ENCODE measurements at regions not wholly inside any gene's neighbourhood (a gene's known extent, or its start where the extent isn't known, plus 50 kb on each side); places are given as distances from the start of the nearest gene placed in this dataset.
A peak's percentile ranks its signal among the peaks of the same experiment; 100 is the strongest.

- H3K4me3 Mint-ChIP-seq: no peak overlapping the region
- H3K36me3 Mint-ChIP-seq: no peaks in the 10 kb centered on the region
- ATAC-seq (replicated peaks) (no peak), DNase-seq (no peak)
- H3K4me1 Mint-ChIP-seq: no peaks in the 10 kb centered on the region
- H3K9me3 Mint-ChIP-seq: peaks cover 9 to 11% of the 10 kb centered on the region in 2 donors
- no peaks in the 10 kb centered on the region for H3K27me3 Mint-ChIP-seq
- H3K27ac Mint-ChIP-seq: no peak overlapping the region
Observed at GRCh38 chr13:37450276-37450675, 148.3 kb downstream of the POSTN start.

- ATAC-seq (replicated peaks) (no peak), DNase-seq (no peak)
- Mint-ChIP-seq H3K27ac (no peak overlapping the region), H3K9me3 (peaks cover 7% of the 10 kb centered on the region in 2 donors), H3K27me3 (no peaks in the 10 kb centered on the region), H3K36me3 (no peaks in the 10 kb centered on the region), H3K4me3 (no peak overlapping the region), H3K4me1 (no peaks in the 10 kb centered on the region)
Observed at GRCh38 chr13:37448153-37448552, 150.4 kb downstream of the POSTN start.

- H3K36me3 Mint-ChIP-seq: no peaks in the 10 kb centered on the region
- ATAC-seq (replicated peaks) (no peak), DNase-seq (no peak)
- no peaks in the 10 kb centered on the region for H3K4me1 Mint-ChIP-seq
- peaks cover 7% of the 10 kb centered on the region in 2 donors for H3K9me3 Mint-ChIP-seq
- H3K27ac Mint-ChIP-seq: no peak overlapping the region
- H3K27me3 Mint-ChIP-seq: no peaks in the 10 kb centered on the region
- H3K4me3 Mint-ChIP-seq: no peak overlapping the region
Observed at GRCh38 chr13:37446503-37446902, 152.1 kb downstream of the POSTN start.

GRCh38 chr13:37443538-37443937 is 155.0 kb downstream of the POSTN start:
- peaks cover 7 to 10% of the 10 kb centered on the region in 2 donors for H3K9me3 Mint-ChIP-seq
- no peaks in the 10 kb centered on the region for H3K36me3 Mint-ChIP-seq

GRCh38 chr13:37442996-37443395 is 155.6 kb downstream of the POSTN start:
- no peak for ATAC-seq (replicated peaks)

More at GRCh38 chr13:37443538-37443937, 155.0 kb downstream of the POSTN start:
- ATAC-seq (replicated peaks) (no peak), DNase-seq (no peak)
- H3K27ac Mint-ChIP-seq: no peak overlapping the region
- no peak overlapping the region for H3K4me3 Mint-ChIP-seq
- no peaks in the 10 kb centered on the region for H3K27me3 Mint-ChIP-seq
- H3K4me1 Mint-ChIP-seq: no peaks in the 10 kb centered on the region

GRCh38 chr13:37435881-37436280 is 162.7 kb downstream of the POSTN start:
- Mint-ChIP-seq H3K4me3 (no peak overlapping the region), H3K36me3 (no peaks in the 10 kb centered on the region), H3K27ac (no peak overlapping the region), H3K4me1 (no peaks in the 10 kb centered on the region), H3K9me3 (peaks cover under 1 to 2% of the 10 kb centered on the region in 2 donors), H3K27me3 (no peaks in the 10 kb centered on the region)
- no peak for DNase-seq
- no peak for ATAC-seq (replicated peaks)

More at GRCh38 chr13:37442996-37443395, 155.6 kb downstream of the POSTN start:
- Mint-ChIP-seq H3K4me3 (no peak overlapping the region), H3K27me3 (no peaks in the 10 kb centered on the region), H3K27ac (no peak overlapping the region), H3K4me1 (no peaks in the 10 kb centered on the region), H3K36me3 (no peaks in the 10 kb centered on the region), H3K9me3 (peaks cover 7 to 10% of the 10 kb centered on the region in 2 donors)
- no peak for DNase-seq

GRCh38 chr13:37433086-37433485 is 165.5 kb downstream of the POSTN start:
- Mint-ChIP-seq H3K4me1 (no peaks in the 10 kb centered on the region), H3K4me3 (no peak overlapping the region), H3K27ac (no peak overlapping the region), H3K27me3 (no peaks in the 10 kb centered on the region), H3K36me3 (no peaks in the 10 kb centered on the region), H3K9me3 (peaks cover 0 to 2% of the 10 kb centered on the region in 2 donors)
- DNase-seq (no peak), ATAC-seq (replicated peaks) (no peak)

- Mint-ChIP-seq H3K9me3 (no peaks in the 10 kb centered on the region), H3K4me3 (no peak overlapping the region)
- no peak for ATAC-seq (replicated peaks)
Observed at GRCh38 chr13:37429976-37430375, 168.6 kb downstream of the POSTN start.

GRCh38 chr13:37427843-37428494 is 170.6 kb downstream of the POSTN start:
- Mint-ChIP-seq H3K4me3 (no peak overlapping the region), H3K27me3 (no peaks in the 10 kb centered on the region), H3K36me3 (no peaks in the 10 kb centered on the region), H3K4me1 (no peaks in the 10 kb centered on the region), H3K9me3 (no peaks in the 10 kb centered on the region), H3K27ac (no peak overlapping the region)
- DNase-seq (no peak), ATAC-seq (replicated peaks) (peak in 1 of 2 donors; percentile 31)

More at GRCh38 chr13:37429976-37430375, 168.6 kb downstream of the POSTN start:
- Mint-ChIP-seq H3K27me3 (no peaks in the 10 kb centered on the region), H3K36me3 (no peaks in the 10 kb centered on the region), H3K27ac (no peak overlapping the region), H3K4me1 (no peaks in the 10 kb centered on the region)
- no peak for DNase-seq

- ATAC-seq (replicated peaks) (no peak), DNase-seq (no peak)
- H3K27me3 Mint-ChIP-seq: no peaks in the 10 kb centered on the region
- H3K9me3 Mint-ChIP-seq: peaks cover 0 to 3% of the 10 kb centered on the region in 2 donors
- no peaks in the 10 kb centered on the region for H3K36me3 Mint-ChIP-seq
- H3K4me1 Mint-ChIP-seq: no peaks in the 10 kb centered on the region
- no peak overlapping the region for H3K4me3 Mint-ChIP-seq
- H3K27ac Mint-ChIP-seq: no peak overlapping the region
Observed at GRCh38 chr13:37418490-37418889, 180.1 kb downstream of the POSTN start.

GRCh38 chr13:37417060-37417441 is 181.5 kb downstream of the POSTN start:
- no peak for ATAC-seq (replicated peaks)
- Mint-ChIP-seq H3K4me1 (no peaks in the 10 kb centered on the region), H3K27ac (no peak overlapping the region), H3K36me3 (no peaks in the 10 kb centered on the region), H3K9me3 (peaks cover 0 to 3% of the 10 kb centered on the region in 2 donors), H3K27me3 (no peaks in the 10 kb centered on the region), H3K4me3 (no peak overlapping the region)
- no peak for DNase-seq

GRCh38 chr13:37416291-37417059 is 182.1 kb downstream of the POSTN start:
- H3K9me3 Mint-ChIP-seq: peaks cover 0 to 3% of the 10 kb centered on the region in 2 donors
- H3K4me3 Mint-ChIP-seq: no peak overlapping the region
- H3K27ac Mint-ChIP-seq: no peak overlapping the region
- DNase-seq: no peak
- no peaks in the 10 kb centered on the region for H3K4me1 Mint-ChIP-seq
- ATAC-seq (replicated peaks): no peak
- H3K27me3 Mint-ChIP-seq: no peaks in the 10 kb centered on the region
- H3K36me3 Mint-ChIP-seq: no peaks in the 10 kb centered on the region

GRCh38 chr13:37413161-37413560 is 185.4 kb downstream of the POSTN start:
- Mint-ChIP-seq H3K4me3 (no peak overlapping the region), H3K9me3 (peaks cover 0 to 3% of the 10 kb centered on the region in 2 donors)

GRCh38 chr13:37412241-37412921 is 186.2 kb downstream of the POSTN start:
- DNase-seq: no peak
- no peaks in the 10 kb centered on the region for H3K36me3 Mint-ChIP-seq
- H3K4me1 Mint-ChIP-seq: no peaks in the 10 kb centered on the region
- no peak for ATAC-seq (replicated peaks)
- H3K27me3 Mint-ChIP-seq: no peaks in the 10 kb centered on the region
- H3K27ac Mint-ChIP-seq: no peak overlapping the region
- H3K9me3 Mint-ChIP-seq: peaks cover 0 to 3% of the 10 kb centered on the region in 2 donors
- H3K4me3 Mint-ChIP-seq: no peak overlapping the region

More at GRCh38 chr13:37413161-37413560, 185.4 kb downstream of the POSTN start:
- Mint-ChIP-seq H3K27me3 (no peaks in the 10 kb centered on the region), H3K36me3 (no peaks in the 10 kb centered on the region), H3K4me1 (no peaks in the 10 kb centered on the region), H3K27ac (no peak overlapping the region)
- DNase-seq (no peak), ATAC-seq (replicated peaks) (no peak)
